ENCODE measurements at regions not wholly inside any gene's neighbourhood (a gene's known extent, or its start where the extent isn't known, plus 50 kb on each side); places are given as distances from the start of the nearest gene placed in this dataset.

DNA sequence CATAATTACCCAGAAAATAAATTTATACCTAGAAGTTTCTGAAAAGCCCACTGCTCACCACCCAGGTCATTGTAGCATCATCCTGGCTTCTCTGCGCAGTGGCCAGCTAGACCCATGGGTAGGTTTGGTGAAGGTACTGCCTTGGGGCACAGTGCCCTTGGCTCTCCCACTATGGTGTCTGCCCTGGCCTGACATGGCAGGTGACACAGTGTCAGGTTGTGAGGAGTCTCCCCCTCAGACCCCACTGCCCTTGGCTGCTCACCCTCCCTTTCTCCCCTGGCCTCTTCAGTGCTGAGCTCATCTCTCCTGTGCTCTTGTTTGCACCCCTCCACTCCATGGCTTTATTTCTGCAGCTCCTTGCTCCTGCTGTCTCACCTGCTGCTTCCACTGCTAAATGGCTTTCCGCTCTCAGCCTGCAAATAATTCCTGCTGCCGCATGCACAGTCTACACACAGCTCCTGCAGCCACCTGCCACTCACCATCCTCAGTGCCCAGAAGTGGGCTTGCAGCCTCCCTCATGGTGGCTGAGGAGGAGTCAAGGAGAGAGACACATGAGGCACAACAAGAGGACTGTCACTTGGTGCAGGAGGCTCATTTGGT is 313.4 kb upstream of the MOCS1 start:
- Histone ChIP-seq H3K4me1 (replicated peaks) (no peaks in the 10 kb centered on the region), H3K9me3 (no peaks in the 10 kb centered on the region), H3K36me3 (no peaks in the 10 kb centered on the region), H3K4me3 (no peak overlapping the region), H3K27me3 (replicated peaks; ENCODE audit: insufficient read depth) (no peaks in the 10 kb centered on the region), H3K27ac (no peak overlapping the region)
- TF ChIP-seq POLR2A (IDR thresholded peaks at IDR 0.05) (no peak), CTCF (IDR thresholded peaks at IDR 0.05) (no peak), POLR2AphosphoS5 (IDR thresholded peaks at IDR 0.05) (no peak)
- 87% methylated on average over 3 of the region's 3 CpGs for WGBS
- intact Hi-C loops (cut with DNase I) = no loop called here
- DNase-seq (ENCODE audit: low spot score) = no peak

DNA sequence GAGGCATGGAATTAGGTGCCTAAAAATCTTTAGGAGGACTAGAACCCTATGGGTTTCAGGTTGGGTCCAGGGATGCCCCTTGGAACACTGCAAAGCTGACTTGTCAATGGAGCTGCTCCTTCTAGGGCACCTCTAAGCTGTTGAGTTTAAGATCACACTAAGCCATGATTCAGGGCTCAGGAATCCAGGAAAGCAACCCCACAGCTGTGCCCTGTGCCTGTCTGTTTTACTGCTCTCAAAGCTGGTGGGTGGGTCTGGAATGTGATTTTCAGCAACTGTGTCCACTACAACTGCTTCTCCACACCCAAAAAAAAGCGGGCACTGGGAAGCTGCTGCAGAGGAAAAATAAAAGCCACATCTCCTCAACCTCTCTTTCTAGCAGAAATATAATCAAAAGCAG is 310.4 kb upstream of the MOCS1 start:
- H3K4me3 ChIP-seq = no peak overlapping the region
- TF ChIP-seq POLR2AphosphoS5 (IDR thresholded peaks at IDR 0.05) (no peak), CTCF (IDR thresholded peaks at IDR 0.05) (no peak), POLR2A (IDR thresholded peaks at IDR 0.05) (no peak)
- intact Hi-C loops (cut with DNase I) = no loop called here
- no peaks in the 10 kb centered on the region for H3K36me3 ChIP-seq
- DNase-seq (ENCODE audit: low spot score) = no peak
- H3K27ac ChIP-seq = no peak overlapping the region
- no peaks in the 10 kb centered on the region for H3K4me1 ChIP-seq (replicated peaks)
- H3K9me3 ChIP-seq = no peaks in the 10 kb centered on the region
- 47% methylated on average over 1 of the region's 1 CpG for WGBS
- H3K27me3 ChIP-seq (replicated peaks; ENCODE audit: insufficient read depth) = no peaks in the 10 kb centered on the region

DNA sequence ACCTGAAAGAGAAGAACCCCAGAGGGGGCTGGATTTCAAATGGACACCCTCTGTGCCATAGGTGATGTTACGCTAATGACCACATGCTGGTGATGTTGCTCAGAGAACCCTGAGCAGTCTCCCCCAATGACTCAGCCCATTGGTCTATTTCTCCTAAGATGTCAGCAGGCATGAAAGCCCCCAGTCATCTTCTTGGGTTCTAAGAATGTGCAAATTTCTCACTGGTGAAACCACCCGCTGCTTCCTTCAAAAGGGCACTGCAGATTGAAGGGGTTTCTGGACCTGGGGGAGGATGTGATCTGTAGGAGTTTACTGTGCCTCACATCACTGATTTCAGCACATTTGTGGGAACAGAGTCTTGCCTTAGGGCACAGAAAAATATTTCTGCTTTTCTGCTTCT is 298.4 kb upstream of the MOCS1 start:
- Histone ChIP-seq H3K27ac (no peak overlapping the region), H3K9me3 (no peaks in the 10 kb centered on the region), H3K4me1 (replicated peaks) (no peaks in the 10 kb centered on the region), H3K36me3 (no peaks in the 10 kb centered on the region), H3K27me3 (replicated peaks; ENCODE audit: insufficient read depth) (peaks cover 3% of the 10 kb centered on the region), H3K4me3 (no peak overlapping the region)
- WGBS = 90% methylated on average over 2 of the region's 2 CpGs
- no peak for TF ChIP-seq POLR2A (IDR thresholded peaks at IDR 0.05)
- no peak for TF ChIP-seq CTCF (IDR thresholded peaks at IDR 0.05)
- no peak for TF ChIP-seq POLR2AphosphoS5 (IDR thresholded peaks at IDR 0.05)
- DNase-seq (ENCODE audit: low spot score) = no peak
- intact Hi-C loops (cut with DNase I) = no loop called here

DNA sequence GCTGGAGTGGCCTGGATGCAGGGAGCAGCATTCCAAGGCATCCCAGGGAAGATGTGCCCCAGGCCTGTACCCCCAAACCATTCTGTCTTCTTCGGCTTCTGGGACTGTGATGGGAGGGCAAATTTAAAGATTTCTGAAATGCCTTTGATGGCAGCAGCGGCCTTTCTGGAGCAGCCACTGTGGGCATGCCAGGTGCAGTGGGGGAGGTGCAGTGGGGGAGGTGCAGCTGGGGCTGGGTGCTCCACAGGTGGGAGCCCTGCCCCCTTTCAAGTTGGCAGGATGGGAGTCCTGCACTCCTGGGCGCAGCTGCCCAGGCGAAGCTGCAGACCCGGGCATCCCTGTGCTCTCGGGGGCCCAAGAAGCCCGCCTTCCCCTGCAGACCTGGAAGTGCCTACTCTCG is 293.5 kb upstream of the MOCS1 start:
- no peaks in the 10 kb centered on the region for H3K4me1 ChIP-seq (replicated peaks)
- no peaks in the 10 kb centered on the region for H3K36me3 ChIP-seq
- WGBS = 92% methylated on average over 8 of the region's 8 CpGs
- TF ChIP-seq POLR2AphosphoS5 (IDR thresholded peaks at IDR 0.05) (no peak), POLR2A (IDR thresholded peaks at IDR 0.05) (no peak), CTCF (IDR thresholded peaks at IDR 0.05) (no peak)
- no peaks in the 10 kb centered on the region for H3K9me3 ChIP-seq
- DNase-seq (ENCODE audit: low spot score) = no peak
- intact Hi-C loops (cut with DNase I) = no loop called here
- no peak overlapping the region for H3K4me3 ChIP-seq
- peaks cover 2% of the 10 kb centered on the region for H3K27me3 ChIP-seq (replicated peaks; ENCODE audit: insufficient read depth)
- H3K27ac ChIP-seq = no peak overlapping the region

- intact Hi-C loops (cut with DNase I) = no loop called here
- Histone ChIP-seq H3K4me3 (no peak overlapping the region), H3K4me1 (replicated peaks) (no peaks in the 10 kb centered on the region), H3K9me3 (no peaks in the 10 kb centered on the region), H3K36me3 (no peaks in the 10 kb centered on the region), H3K27me3 (replicated peaks; ENCODE audit: insufficient read depth) (no peaks in the 10 kb centered on the region), H3K27ac (no peak overlapping the region)
- TF ChIP-seq CTCF (IDR thresholded peaks at IDR 0.05) = no peak
- no peak for TF ChIP-seq POLR2AphosphoS5 (IDR thresholded peaks at IDR 0.05)
- DNase-seq (ENCODE audit: low spot score) = no peak
- 79% methylated on average over 2 of the region's 2 CpGs for WGBS
Observed at GRCh38 chr6:40222354-40222753, 288.1 kb upstream of the MOCS1 start.
